SK-N-MC (cell line): ENCODE measurements at regions not wholly inside any gene's neighbourhood (a gene's known extent, or its start where the extent isn't known, plus 50 kb on each side); places are given as distances from the start of the nearest gene placed in this dataset.

Experiments used
- EZH2 ChIP-seq: fragments of 200-600 bp; sonication (generic); IDR thresholded peaks from one replicate; pipeline ENCODE4 v1.6.1; 2017; ENCODE audit warnings: antibody characterized with exemption
- FOXP2 ChIP-seq: optimal IDR thresholded peaks from 2 replicates; pipeline ENCODE3; 2011; ENCODE audit warnings: mild to moderate bottlenecking, moderate library complexity; ENCODE audit not compliant: insufficient read depth; ENCODE audit errors: extremely low read length, control extremely low read depth
- POLR2AphosphoS5 ChIP-seq: IDR thresholded peaks from 2 replicates; pipeline ENCODE4 v1.6.1; 2012; ENCODE audit warnings: mild to moderate bottlenecking, low read depth, low read length, borderline replicate concordance

DNA sequence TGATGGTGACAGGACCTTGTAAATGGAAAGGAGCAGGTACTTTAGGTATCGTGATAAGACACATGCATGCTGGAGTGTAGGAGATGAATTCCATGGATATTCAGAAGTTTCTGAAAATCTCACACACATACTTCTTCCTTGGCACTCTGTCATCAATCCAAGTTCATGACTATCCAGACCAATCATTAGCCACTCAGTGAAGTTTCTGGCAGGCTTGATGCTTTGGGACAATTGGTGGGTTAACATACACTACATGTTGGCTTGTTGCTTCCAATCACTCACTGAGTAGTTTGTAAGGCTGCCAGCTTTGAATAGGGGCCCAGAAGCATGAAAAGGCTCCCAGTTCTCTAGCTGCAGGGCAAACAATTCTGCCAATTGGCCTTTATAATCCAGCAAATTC is 147.6 kb downstream of the CEMIP2 start:
- TF ChIP-seq EZH2: no peak
- no peak for TF ChIP-seq POLR2AphosphoS5
- no peak for TF ChIP-seq FOXP2
